HG02938 (cell line): ENCODE measurements at regions not wholly inside any gene's neighbourhood (a gene's known extent, or its start where the extent isn't known, plus 50 kb on each side); places are given as distances from the start of the nearest gene placed in this dataset.

Experiments
- ATAC-seq: cut with Tn5 transposase; IDR thresholded peaks from one replicate; pipeline ENCODE4 v1.9.1; 2021; ENCODE audit warnings: mild to moderate bottlenecking, moderate library complexity; ENCODE audit not compliant: unreplicated experiment

DNA sequence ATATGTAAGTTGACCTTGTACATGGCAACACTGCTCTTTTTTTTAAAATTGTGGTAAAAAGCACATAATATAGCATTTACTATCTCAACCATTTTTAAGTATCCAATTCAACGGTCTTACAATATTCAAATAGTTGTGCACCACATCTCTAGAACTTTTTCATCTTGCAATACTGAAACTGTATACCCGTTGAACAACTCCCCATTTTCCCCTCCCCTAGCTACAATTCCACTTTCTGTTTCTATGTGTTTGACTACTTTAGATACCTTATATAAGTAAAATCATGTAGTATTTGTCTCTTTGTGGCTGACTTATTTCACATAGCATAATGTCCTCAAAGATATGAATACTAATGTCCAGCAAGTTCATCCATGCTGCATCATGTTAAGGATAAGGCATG is 452.1 kb downstream of the TXNL1 start:
- no peak for ATAC-seq

- ATAC-seq, result no peak
These were observed 453.3 kb downstream of the TXNL1 start for GRCh38 chr18:56185126-56185525.

GRCh38 chr18:56176751-56177150 is 461.6 kb downstream of the TXNL1 start:
- no peak for ATAC-seq

DNA sequence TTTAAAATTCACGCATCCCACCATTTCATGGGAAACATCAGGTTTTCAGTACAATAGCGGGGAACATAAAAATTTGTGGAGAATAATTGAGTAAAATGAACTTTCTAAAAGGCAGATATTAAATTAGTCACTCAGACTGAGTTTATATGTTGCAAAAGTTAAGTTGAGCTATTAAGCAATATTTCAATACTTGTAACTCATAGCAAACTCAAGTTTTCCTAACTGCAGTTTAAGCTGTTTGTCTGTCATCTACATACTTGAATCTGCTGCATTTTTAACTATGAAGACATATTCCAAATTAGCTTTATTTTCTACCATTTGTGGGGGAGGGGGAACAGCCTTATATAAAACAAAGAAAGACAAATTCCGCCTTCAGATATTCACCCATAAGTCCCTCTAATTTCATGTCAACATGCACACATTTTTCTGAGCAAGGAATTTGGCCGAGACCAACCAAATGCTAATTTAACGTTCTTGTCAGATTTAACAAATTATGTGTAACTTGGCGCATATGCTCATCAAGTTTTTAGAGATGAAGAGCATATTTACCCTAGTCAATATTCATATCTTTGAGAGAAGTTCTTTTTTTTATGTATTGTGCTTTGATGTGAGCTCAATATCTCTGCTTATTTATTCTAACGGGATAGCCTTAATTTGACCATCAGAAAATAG is 462.9 kb downstream of the TXNL1 start:
- ATAC-seq, result no peak

DNA sequence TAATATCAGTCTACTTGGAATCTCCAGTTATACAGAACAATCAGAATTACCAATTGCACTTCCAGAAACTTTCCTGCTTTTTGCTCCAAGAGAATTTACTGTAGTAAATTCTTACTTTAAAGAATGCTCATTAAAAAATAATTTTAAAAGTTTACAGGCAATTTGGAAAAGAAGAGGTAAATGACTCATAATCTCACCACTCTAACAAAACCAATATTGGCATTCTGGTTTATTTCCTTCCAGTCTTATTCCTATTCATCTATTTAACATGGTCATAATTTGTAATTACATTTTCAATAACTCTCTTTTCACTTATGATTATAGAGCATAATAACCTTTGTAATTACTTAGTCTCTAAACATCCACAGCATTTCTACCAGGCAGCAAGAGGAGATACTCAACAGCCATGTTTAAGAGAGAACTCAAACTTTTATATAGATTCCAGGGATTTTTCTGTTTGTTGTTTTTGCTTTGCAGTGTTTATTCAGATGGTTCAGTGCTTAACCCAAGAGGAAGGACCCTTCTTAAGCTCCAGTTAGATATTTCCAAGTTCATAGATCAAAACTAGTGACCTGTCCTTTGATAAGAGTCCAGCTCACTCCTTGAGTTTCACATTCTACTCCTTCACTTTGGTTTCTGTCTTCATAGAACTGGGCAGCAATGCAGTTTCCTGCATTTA is 464.7 kb downstream of the TXNL1 start:
- no peak for ATAC-seq

DNA sequence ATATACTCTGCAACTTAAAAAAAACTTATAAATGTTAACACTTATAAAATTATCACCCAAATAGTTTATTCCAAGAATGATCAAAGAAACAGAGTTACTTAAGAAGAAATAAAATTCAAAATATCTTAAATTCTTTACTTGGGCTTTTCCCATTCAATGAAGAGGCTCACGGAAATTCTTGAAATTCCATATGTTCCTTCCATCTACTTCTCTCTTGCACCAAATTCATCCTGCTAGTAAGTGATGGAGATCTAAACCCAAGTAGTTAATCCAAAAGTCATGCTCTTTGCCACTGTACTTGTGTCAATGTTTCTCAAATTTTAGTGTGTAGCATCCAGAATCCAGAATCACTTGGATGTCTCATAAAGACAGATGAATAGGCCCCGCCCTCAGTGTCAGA is 465.9 kb downstream of the TXNL1 start:
- no peak for ATAC-seq

DNA sequence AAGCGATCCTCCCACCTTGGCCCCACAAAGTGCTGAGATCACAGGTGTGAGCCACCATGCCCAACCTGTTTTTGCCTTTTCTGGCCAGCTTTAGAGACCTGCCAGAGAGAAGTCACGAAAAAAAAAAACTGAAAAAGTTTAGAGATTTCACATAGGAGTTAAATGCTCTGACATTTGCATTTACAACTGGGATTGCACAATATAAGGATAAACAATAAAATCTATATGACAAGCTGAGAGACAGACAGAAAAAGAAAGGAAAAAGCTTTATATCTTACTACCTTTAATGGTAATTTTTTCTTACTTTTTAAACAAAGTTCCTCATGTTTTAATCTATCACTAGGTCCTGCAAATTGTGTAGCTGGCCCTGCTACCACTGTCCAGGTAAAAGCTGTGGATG is 466.5 kb downstream of the TXNL1 start:
- ATAC-seq, result no peak

DNA sequence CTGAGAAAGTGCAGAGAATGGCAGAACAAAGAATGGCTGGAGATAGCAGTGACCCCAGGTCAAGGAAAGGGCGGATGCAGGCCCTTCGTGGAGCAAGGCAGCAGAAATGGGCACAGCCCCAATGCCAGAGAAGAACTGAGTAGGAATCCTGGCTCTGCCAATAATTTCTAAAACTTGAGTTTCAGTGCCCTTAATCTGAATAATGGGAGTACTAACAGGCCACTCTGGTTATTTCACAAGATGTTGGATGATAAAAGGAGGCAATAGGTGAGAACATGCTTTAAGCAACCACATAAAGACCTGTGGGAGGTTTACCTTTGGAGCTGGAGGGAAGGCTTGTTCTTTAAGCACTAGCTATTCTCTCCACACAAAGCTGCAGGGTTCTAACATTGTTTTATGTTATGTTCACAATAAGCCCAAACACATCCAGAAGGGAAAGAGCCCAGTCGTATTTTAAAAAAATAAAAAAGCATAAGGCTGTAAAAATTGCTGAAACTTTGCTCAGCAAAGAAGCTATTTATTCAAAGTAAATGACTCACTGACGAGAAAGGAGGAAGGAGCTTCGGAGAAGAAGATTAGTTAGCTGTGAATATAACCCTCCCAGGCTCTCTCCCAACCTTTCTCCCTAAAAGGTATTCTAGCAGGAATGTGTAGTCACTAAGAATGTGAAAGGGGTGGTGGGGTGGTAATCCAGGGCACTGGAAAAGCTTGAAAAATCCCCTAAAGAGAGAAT is 470.2 kb downstream of the TXNL1 start:
- no peak for ATAC-seq

DNA sequence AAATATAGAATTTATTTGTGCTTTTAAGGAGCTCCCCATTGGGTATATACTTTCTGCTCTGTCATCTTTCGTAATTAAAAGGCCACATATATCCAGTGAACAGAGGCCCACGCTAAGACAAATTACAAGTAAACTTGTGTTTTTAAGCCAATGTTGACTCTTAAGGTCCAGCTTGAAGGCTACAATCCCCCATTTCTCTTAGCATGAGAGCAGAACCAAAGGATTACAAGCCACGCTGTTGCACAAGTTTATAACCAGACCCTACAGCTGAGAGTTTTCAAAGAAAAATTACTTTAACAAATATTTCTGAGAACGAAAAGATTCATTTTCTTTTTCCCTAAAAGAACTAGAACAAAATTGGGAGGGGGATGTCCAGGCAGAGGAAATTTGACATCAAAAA is 471.0 kb downstream of the TXNL1 start:
- ATAC-seq, result no peak

DNA sequence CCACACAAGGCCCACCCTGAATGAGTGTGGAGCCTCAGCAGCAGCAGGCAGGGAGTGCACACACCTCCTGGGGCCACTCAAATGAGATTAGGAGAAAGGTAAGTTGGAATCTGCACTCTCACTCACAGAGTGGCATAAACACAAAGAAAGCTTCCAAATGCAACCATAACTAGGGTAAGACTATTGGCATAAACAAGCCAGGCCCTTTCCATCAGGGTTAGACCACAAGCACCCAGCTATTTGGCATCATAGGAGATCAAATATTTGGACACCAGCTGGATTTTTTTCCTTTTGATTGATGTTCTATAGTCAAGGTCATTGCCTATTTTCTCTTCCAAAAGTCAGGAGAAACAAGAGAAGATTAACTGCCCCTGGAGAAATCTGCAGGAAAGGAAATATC is 471.5 kb downstream of the TXNL1 start:
- ATAC-seq, result no peak

- ATAC-seq, result no peak
These were observed 472.6 kb downstream of the TXNL1 start for GRCh38 chr18:56165601-56166355.

DNA sequence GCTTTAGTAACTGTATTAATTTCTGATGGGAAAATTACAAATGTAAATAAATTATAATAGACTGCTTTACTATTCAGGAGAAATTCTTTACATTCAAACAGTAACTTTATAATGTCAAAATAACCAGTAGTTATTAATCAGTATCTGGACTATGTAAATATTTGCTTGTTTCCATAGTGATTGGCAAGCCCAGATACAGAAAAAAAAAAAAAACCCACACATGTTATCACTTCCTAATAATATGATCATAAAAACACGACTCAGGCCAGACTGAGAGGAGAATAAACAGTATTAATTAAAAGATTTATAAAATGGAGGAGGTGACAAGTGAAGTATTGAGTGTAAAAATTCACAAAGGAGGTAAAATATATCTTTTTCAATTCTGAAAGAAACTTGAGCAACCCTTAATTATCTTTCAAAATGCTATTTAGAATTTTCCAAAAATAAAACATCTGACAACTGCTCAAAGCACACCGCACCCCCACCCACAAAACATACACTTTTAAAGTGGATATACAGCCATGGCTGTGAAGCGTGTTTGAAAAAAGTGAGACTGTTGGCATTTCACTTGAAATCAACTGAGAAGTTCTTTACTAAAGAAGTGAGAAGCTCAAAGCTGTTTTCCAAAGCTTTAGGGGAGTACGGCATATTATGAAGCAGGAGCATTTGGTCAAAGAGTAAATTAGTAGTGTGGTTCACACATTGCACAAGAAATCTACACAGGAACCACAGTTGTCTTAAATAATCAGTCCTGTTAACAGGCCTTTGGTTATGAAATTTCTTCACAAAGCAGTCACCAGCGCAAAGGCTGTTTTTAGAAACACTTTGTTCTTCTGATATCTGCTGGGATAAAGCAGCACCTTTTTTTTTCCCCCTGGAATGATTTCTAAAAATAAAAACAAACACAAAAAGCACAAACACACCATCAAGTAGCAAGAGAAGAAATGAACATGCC is 475.8 kb downstream of the TXNL1 start:
- ATAC-seq, result no peak

DNA sequence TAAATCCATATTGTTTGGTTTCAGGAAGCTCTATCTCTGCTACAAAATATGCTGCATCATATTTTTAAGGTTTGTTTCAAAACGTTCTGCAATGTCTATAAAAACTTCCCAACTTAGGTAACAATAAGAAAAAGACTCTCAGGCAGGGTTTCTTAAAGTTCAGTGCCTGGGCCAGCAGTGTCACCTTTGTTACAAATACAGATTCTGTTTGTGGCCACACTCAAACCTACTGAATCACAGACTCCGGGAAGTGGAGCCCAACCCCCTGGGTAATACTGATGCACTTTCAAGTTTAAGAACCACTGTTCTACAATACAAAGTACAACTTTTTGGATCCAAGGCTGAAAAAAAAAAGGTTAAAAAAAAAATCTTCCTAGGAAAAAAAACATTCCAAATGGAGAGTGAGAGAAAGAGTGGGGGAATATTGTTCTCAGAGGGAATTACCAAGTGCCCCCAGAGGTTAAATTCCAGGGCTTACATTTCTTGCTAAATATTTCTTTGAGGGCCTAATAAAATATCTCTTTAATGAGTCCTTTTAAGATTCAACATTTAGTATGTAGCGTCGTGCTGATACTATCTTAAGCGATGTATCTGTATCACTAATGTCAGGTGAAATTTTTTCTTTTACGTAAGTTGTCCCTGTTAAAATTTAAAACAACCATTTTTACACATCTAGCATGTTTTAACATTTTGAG is 476.7 kb downstream of the TXNL1 start:
- no peak for ATAC-seq

DNA sequence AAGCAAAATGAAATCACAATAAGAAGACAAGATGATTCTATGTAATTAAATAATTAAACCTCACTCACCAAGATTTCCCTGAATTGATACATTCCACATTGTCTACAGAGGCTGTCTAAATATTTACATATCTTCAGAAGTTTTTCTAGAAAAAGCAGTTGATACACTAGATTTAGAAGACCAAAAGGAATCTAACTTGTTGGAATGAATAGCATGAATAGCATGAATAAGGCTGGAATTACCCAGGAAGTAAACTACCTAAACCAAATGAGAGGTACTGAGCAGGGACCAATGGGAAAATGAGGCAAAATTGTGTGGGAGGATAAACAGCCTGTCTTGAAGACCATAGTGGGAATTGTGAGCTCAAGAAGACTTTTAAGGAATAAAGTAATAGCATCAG is 479.7 kb downstream of the TXNL1 start:
- no peak for ATAC-seq

DNA sequence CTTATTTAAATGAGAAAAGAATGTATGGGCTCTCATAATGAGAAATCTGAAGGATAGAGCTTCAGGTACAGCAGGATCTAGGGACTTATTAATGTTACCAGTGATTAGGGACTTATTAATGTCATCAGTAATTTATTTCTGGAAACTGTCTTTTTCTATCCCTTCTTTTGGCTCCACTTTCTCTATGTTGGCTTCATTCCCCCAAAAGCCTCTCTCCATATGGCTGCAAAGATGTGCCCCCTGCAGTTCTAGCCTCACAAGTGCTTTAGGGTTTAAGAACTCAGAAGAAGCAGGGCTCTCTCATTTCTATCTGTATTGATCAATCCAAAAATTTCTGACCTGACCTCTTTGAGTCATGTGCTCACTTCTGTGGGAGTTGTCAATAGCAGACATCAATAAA is 480.9 kb downstream of the TXNL1 start:
- no peak for ATAC-seq

DNA sequence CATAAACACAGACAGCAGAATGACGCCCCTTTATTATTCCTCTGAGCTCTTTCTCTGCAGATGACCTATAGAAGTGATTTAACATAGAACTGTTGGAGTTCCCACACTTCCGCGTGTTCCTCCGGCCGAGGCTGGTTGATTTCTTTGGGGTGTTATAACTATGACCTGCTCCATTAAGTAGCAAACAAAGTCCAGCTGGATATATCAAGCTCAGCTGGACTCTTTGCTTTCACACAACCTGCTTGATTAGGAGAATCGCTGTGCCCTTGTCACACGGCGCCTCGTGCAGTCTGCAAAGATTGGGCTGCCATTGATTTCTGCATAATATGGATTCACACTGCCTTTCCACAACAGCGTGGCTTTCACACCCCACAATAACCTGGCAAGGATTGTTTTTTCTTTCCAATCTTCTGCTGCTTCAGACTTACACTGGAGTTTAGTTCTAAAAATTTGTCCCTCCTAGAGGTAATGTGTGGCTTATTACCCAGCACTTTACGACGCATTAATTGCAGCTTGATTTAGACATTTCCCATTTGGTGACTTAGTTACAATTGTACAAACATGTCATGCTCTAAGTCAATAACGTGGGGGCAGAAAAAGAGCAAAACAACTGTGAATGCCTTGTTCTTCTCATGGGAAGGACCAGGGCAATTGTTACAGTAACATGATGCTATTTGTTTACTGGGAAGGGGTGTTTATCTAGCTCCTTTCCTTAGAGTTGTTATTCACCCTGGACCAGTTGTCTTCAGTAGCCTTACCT is 485.7 kb downstream of the TXNL1 start:
- no peak for ATAC-seq

DNA sequence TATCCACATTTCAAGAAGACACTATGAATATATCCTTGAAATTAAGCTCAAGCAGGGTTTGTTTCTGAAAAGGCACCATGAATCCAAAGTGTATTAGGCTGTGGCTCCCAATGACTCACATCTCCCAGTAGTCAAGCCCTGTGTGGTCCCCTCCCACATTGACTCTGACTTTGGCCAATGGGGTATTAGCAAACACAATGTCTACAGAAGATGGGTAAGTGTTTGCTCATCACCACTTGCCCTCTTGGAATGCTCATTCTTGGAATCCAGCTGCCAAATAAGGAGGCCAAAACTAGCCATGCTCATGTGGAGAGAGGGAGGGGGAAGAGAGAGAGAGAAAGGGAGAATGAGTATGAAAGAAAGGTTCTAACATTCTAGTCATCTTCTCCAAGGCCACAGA is 490.0 kb downstream of the TXNL1 start:
- ATAC-seq, result no peak

DNA sequence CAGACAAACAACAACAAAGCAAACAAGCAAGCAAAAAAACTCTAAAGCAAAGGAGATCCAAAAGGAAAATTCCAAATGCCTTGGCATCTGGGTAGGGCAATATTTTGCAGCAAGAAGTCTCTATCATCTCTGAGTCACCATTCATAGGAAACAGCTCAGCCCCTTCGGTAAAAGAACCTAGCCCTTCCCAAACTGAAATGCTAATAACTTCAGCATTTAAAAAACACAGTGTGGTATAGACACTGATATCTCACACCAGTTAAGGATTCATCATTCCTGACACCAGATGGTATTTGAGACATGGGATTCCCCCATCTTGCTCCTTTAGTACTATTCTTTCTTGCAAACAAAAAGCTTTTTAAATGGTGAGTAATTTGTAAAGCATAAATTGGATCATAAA is 491.8 kb downstream of the TXNL1 start:
- ATAC-seq, result no peak

DNA sequence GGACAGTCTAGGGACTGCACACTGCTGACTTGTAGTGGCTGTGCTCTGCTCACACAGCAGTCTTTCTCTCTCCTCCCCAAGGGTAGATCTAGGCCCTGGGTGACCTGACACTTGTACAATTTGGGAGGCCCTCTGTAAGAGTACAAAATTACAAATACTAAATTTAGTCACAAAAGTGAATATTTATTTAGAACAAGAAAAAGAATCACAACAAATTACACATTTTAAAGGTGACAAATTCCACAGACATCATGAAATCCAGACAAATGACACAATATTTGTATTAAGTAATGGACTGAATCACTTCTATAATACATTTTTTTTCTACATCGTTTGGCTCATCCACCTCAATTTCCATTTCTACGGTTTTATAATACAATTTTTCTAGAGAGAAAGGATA is 496.4 kb downstream of the TXNL1 start:
- no peak for ATAC-seq
